Suppressor macrophage treated with lipopolysaccharide for 4 hours (primary cell): ENCODE measurements at regions not wholly inside any gene's neighbourhood (a gene's known extent, or its start where the extent isn't known, plus 50 kb on each side); places are given as distances from the start of the nearest gene placed in this dataset.
"Not testable (repeated sequence)": the region's sequence is repeated elsewhere in the genome, so short reads cannot be mapped to it uniquely, and the experiment has no call there.

ENCODE experiments used
- DNase-seq: peaks from one replicate; pipeline ENCODE4 v3.0.0-alpha.2; 2020

- no peak for DNase-seq
Measured at GRCh38 chr6:63487103-63487813, 85.0 kb upstream of the LOC128125822 start.

GRCh38 chr6:63491119-63491518 lies 81.2 kb upstream of the LOC128125822 start:
- no peak for DNase-seq

GRCh38 chr6:63492476-63492875 lies 79.8 kb upstream of the LOC128125822 start:
- no peak for DNase-seq

- DNase-seq: no peak
Measured at GRCh38 chr6:63493557-63493956, 78.7 kb upstream of the LOC128125822 start.

GRCh38 chr6:63496361-63496804 lies 75.9 kb upstream of the LOC128125822 start:
- no peak for DNase-seq

GRCh38 chr6:63502156-63502555 lies 70.1 kb upstream of the LOC128125822 start:
- DNase-seq: no peak

GRCh38 chr6:63503199-63503598 lies 69.1 kb upstream of the LOC128125822 start:
- DNase-seq: no peak

- DNase-seq: peak; percentile 3
Measured at GRCh38 chr6:63504777-63505384, 67.4 kb upstream of the LOC128125822 start.

GRCh38 chr6:63507096-63507495 lies 65.2 kb upstream of the LOC128125822 start:
- no peak for DNase-seq

GRCh38 chr6:63509652-63510352 lies 62.5 kb upstream of the LOC128125822 start:
- no peak for DNase-seq

GRCh38 chr6:63510353-63510686 lies 62.0 kb upstream of the LOC128125822 start:
- no peak for DNase-seq

- DNase-seq: no peak
Measured at GRCh38 chr6:63510849-63511248, 61.4 kb upstream of the LOC128125822 start.

- no peak for DNase-seq
Measured at GRCh38 chr6:63514488-63515173, 57.6 kb upstream of the LOC128125822 start.

GRCh38 chr6:63515227-63515626 lies 57.1 kb upstream of the LOC128125822 start:
- DNase-seq: not testable (repeated sequence)

- no peak for DNase-seq
Measured at GRCh38 chr6:63516186-63516944, 55.9 kb upstream of the LOC128125822 start.

- DNase-seq: no peak
Measured at GRCh38 chr6:63517221-63517620, 55.1 kb upstream of the LOC128125822 start.

GRCh38 chr6:63521475-63522210 lies 50.6 kb upstream of the LOC128125822 start:
- no peak for DNase-seq
